GM12865 (cell line): ENCODE measurements at regions not wholly inside any gene's neighbourhood (a gene's known extent, or its start where the extent isn't known, plus 50 kb on each side); places are given as distances from the start of the nearest gene placed in this dataset.

Experiments
- DNase-seq: peaks from one replicate; pipeline ENCODE4 v3.0.0; 2010; ENCODE audit warnings: low read depth
- H3K4me3 ChIP-seq: 2 replicates; pipeline ENCODE4 v1.5.1; 2011; ENCODE audit warnings: mild to moderate bottlenecking, low read depth, low read length, control low read depth
- TF ChIP-seq, protein P1 (sequence below): IDR thresholded peaks from 2 replicates; pipeline ENCODE4 v1.5.1; 2011; ENCODE audit warnings: low read length, control low read depth, low read depth, inconsistent platforms; ENCODE audit not compliant: insufficient read depth; ENCODE audit errors: missing control alignments

DNA sequence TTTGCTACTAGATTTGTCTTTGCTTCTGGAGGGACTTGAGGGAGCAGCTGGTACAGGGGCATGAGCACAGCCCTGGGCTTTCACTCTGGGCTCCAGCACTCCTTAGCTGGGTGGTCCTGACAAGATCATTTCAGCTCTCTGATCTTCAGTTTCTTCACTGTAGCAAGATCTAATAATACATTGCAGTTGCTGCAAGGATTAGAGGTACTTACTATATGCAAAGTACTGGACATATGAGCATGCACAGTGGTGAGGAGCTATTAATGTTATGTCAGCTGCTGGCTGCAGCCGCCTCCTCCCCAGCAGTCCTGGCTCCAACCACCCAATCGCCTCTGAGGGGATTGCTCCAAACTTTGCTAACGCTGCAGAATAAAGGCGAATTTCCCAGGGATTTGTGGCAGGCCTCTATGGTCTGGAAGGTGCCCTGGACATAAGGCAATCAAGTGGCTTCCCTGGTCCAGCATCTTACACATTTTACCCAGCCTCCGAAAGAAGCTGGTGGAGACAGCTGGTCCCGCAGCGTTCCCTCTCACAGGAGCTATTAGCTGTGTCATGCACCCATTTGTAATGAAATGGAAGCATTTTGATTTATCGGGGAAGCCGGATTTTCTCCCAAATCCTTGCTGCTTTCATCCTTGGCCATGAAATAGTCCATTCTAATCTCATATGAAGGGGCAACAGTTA, 96.7 kb downstream of the RHOB start:
- DNase-seq, result no peak
- no peak overlapping the region for H3K4me3 ChIP-seq
- TF ChIP-seq, protein P1, sequence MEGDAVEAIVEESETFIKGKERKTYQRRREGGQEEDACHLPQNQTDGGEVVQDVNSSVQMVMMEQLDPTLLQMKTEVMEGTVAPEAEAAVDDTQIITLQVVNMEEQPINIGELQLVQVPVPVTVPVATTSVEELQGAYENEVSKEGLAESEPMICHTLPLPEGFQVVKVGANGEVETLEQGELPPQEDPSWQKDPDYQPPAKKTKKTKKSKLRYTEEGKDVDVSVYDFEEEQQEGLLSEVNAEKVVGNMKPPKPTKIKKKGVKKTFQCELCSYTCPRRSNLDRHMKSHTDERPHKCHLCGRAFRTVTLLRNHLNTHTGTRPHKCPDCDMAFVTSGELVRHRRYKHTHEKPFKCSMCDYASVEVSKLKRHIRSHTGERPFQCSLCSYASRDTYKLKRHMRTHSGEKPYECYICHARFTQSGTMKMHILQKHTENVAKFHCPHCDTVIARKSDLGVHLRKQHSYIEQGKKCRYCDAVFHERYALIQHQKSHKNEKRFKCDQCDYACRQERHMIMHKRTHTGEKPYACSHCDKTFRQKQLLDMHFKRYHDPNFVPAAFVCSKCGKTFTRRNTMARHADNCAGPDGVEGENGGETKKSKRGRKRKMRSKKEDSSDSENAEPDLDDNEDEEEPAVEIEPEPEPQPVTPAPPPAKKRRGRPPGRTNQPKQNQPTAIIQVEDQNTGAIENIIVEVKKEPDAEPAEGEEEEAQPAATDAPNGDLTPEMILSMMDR, result no peak

DNA sequence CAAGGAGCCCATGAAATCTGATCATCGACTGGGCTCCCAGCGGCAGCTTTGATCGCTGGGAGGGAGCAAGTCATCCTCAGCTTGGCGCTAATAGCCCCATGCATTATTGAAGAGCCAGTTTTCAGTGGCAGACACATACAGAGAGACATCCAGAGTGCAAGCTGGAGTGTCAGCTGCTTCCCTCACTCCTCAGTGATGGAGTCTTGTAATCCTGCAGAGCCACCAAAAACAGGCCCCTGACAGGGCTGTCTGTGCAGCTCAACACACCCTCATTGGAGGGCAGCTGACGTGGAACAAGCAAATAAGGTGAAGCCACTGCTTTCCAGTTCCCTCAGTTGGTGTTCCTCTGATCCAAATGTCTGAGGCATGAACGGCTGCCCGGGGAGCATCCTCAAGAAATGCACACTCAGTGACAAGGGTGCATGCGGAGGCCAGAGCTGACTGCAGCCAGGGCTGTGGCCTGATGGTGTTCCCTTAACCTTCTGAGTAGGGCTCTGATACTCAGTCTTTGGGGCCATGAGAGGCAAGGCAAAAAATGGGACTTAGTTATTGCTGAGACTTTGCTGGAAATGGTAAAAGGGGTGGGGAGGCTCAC, 97.4 kb downstream of the RHOB start:
- no peak overlapping the region for H3K4me3 ChIP-seq
- TF ChIP-seq, protein P1, result no peak
- no peak for DNase-seq

DNA sequence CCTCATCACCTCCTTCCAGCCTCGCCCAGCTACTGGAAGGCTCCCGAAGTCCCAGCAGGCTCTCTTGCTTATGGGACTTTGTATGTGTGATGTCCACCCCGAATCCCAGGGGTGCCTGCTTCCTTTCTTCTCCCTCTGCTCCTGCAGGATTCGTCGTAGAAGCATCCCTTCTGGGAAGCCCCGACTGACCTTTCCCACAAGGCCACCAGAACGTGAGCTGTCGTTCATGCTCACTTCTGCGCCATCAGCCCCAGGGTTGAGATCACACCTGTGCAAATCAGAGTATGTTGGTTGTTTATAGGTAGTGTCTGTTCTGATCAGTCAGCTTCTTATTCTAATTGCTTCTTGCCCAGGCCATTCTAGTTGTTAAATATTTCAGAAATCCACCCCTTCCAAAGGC, 101.8 kb downstream of the HS1BP3 start:
- TF ChIP-seq, protein P1, result no peak
- H3K4me3 ChIP-seq, result no peak overlapping the region
- DNase-seq, result no peak

DNA sequence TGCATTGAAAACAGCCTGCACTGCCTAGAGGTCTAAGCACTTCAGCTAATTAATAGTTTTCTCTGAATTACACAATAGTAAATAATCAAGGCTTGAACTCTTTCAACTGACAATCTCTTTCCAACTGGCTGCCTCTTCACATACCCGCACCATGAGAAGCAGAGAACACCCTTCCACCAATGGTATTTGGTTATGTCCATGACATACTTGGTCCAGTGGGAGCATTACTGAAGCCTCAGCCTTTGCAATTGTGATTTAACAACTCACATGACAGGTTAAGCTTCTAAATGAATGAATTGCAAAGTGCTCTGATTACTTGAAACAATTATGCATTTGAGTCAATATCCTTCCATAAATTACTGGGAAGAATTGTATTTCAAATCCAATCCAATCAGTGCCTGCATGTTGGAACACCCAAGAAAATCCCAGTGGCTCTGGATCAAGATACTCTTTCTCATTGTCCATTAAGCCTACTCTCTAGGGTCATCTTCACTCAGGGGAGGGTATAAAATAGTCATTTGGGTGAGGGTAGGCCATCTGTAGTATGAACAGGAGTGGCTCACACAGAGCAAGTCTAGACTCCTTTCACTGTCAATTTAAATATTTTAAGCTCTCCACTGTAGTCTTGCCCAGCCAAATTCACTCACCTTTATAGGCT, 101.1 kb downstream of the HS1BP3 start:
- TF ChIP-seq, protein P1, result no peak
- no peak for DNase-seq
- no peak overlapping the region for H3K4me3 ChIP-seq

DNA sequence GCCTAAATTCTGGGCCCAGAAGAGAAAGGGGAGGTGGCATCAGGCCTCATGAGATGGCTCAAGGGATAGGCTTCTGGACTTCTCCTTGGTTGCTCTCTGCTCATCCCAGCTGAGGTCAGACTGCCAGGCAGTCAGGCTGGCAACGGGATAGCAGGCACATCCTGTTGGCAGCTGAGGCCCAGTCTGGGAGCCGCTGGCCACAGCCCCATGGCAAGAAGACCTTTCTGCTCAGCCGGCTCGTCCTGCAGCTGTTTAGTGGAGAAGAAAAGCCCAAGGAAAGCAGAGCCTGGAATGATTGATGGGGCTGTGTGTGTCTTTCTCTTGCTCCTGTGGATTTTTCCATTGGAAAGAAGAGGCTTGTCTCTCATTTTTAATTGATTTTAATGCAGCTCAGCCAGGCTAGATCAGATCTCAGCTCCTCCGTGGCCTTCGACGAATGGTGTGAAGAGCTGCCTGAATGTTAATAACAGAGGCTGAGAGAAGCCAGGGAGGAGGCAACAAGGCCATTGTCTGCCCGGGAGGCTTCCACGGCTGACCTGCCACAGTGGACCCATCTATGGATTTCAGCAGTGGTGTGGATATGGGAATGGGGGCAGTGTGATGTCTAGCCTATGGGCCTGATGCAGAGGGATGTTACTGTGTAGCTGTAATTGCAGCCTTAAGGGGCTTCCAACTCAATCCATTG, 99.5 kb downstream of the HS1BP3 start:
- no peak overlapping the region for H3K4me3 ChIP-seq
- DNase-seq, result no peak
- TF ChIP-seq, protein P1, result no peak

DNA sequence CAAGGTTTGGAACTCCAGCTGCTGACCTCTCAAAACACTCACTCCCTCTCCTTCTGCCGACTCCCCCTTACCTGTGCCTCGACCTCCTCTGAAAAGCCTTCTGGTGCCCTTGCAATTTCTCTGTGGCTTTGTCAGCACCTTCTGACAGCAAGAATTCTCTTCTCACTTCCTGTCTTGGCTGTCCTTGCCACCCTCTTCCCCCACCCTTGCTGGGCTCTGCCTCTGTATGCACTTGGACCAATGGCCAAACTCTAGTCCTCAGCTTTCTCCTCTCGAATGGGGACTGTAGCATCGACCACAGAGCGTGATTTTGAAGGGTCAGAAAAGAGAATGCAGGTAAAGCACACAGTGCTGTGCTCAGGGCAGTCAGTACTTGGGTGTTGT, 99.0 kb downstream of the HS1BP3 start:
- no peak overlapping the region for H3K4me3 ChIP-seq
- TF ChIP-seq, protein P1, result no peak
- no peak for DNase-seq
